GM18498 (cell line): ENCODE measurements at regions not wholly inside any gene's neighbourhood (a gene's known extent, or its start where the extent isn't known, plus 50 kb on each side); places are given as distances from the start of the nearest gene placed in this dataset.

Experiments
- ATAC-seq: cut with Tn5 transposase; IDR thresholded peaks from one replicate; pipeline ENCODE4 v1.9.1; 2021; ENCODE audit warnings: mild to moderate bottlenecking, moderate library complexity; ENCODE audit not compliant: unreplicated experiment

DNA sequence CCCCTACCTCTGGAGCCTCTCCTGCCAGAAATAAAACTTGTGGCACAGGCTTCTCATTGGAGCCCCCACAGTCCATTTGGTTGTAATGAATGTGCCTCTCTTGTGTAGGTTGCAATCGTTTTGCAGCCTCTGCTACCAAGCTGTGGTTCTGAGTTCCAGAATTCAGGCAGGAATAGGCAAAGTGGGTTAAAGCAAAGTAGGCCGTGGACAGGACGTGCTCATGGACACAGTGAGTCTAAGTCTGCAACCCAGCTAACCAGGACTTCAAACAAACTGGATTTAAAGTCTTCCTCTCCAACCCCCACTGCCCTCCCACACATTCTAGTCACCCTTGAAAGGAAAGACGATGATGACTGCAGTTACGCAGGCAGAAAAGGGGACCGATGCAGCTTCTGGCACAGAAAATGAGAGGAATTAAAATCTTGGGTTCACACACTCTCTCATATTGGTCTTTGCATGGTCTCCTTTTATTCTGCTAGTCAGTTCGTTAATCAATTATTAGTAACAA lies 260.0 kb downstream of the PIK3R1 start:
- no peak for ATAC-seq

DNA sequence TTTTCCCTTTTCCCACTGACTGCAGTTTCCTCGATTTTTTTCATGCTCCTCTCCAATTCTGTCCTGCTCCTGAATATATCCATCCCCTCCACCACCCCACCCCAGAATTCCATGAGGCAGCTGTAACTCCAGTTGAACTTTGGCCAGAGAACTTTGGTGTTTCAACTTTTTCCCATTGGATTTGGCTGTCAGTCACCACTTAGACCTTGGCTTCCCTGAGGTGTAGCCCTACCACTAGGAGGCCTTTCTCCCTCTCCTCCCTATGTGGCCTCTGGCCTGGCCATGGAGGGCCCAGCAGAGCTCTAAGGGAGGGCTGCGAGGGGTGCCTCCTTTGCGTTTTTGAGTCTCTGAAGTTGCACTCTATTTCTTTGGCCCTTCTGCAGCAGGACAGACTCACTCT lies 261.3 kb downstream of the PIK3R1 start:
- no peak for ATAC-seq

DNA sequence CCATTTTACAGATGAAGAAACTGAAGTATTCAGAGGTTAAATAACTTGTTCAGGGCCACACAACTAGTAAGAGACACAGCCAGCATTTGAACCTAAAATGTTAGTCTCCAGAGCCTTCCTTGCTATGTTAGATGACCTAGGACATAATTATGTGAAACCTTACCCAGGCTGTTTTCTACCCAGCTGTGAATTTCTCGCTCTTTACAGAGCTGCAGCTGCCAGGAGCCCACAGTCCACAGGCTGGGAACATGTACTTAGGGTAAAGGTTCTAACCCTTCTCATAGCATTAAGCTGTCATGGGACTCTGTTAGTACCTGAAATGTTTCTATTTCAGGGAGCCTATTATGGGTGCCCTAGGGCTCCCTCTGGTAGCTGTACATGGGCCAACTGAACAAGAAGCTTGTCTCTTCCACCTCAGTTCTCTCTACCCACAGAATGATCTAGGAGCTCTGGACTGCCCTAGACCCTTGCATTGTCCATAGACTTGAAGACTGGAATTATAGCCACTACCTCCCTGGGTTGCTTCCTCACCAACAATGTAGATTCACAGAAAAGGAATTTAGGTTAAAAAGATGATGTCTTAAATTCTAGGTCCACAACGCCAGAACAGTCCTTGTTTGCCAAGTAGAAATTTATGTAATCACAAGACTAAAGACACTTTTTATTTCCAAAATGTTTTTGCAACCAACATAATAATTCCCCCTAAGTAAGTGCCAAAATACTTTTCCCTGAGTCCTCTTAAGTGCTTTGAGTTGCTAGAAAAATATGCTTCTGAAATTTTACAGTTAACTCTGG lies 262.9 kb downstream of the PIK3R1 start:
- no peak for ATAC-seq

DNA sequence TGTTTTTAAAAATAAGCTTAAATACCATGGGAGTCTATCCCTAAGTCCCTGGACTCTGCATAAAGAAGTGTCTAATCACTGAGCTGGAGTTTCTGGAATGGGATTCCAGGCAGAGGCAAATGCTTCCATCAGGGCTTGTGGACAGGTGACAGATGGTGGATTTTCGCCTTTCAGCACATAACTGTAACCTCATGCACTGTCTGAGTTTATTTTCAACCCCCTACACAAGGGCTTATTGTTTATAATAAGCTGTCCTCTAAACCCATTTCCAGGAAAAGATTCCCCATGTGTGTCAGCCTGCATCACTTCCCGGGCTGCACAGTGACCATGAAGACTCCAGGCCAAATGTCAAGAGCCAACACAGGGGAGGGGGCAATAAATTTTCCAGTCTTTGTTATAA lies 264.0 kb downstream of the PIK3R1 start:
- ATAC-seq: no peak

DNA sequence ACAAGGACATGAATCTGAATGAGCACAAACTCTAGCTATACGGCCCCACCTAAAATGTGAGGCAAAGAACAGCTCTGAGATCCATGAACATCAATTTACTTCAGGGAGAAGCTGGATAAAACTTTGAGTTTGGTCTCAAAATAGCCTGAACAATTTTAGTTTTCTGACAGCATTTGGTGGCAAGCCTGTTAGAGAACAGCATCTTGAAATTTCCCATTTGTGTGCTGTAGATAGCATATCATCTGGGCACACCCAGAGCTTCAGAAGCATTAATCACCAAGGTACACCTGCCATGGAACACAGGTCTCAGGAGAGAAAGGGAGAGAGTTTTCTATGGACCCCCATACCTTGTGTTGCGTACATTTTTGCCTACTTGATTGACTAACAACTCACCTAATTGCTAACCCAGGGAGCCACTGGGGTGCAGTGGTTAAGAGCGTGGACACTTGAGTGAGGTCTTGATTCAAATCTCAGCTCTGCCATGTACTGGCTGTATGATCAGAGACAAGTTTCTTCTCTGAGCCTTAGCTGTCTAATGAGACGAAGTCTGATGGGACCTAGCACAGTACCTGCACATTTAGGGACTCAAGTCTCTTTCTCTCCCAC lies 264.9 kb downstream of the PIK3R1 start:
- ATAC-seq: no peak

DNA sequence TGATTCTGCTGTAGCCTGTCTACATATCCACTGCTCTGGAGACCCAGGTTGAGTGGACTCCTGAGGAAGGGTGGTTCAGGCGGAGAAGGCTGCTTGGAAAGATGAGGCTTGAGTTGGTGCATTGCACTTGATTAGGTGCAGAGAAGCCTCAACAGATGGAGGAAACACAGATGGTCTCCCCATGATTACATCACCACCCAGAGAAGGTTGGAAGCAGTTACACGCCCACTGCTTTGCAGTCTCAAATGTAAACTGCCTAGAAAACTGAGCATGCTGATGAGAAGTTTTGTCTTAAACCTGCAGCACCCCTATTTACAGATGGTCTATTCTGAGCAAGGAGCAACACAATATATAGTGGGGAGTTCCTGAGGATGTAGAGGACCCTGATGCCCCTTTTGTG lies 266.6 kb downstream of the PIK3R1 start:
- no peak for ATAC-seq

DNA sequence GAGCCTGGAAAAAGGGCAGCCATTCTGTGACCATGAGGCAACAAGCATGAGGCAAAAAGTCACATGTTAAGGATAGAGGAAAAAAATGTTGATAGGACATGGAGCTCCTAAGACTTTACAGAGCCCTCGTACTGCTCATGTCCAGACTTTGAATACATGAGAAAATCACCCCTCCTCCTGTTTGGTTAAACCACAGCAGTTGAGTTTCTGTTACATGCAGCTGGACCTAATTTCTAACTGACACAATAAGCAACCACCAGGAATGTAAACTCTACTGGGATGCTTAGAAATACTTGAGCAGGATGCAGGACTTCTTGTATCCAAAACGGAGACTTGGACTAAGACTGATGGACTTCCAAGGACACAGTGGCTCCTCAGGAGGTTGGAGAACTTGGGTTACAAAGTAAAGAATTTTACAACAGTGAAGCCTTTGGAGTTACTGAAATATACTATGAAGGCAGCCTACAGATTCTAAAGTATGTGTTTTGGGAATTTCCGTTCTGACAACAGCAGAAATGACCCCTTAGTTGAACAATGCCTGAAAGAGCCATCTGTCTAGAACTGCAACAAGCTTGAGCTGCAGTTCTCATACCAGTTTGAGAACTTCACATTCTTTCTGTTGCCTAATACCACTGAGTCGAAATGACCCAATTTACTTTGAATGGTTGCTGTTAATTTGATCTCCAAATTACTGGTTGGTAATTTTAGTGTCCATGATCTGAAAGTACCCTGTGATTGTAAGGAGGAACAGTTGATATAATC lies 268.9 kb downstream of the PIK3R1 start:
- no peak for ATAC-seq

DNA sequence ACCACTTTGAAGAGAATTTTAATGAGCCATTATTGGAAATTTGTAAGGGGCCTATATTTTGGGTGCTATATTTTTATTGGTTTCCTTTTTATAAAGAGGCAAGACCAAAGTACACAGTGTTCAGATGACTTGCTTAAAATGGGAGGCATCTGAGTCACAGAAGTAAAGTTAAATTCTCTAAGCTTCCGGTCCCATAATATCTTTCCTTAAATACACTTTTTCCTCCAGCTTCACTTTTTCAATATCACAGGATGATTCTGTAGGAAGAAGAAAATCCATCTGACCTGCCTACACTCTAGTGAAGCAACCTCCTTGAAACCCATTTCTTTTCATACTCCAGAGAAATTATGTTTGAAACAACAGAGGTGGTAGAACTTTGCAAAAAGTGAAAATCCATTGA lies 274.0 kb downstream of the PIK3R1 start:
- no peak for ATAC-seq

DNA sequence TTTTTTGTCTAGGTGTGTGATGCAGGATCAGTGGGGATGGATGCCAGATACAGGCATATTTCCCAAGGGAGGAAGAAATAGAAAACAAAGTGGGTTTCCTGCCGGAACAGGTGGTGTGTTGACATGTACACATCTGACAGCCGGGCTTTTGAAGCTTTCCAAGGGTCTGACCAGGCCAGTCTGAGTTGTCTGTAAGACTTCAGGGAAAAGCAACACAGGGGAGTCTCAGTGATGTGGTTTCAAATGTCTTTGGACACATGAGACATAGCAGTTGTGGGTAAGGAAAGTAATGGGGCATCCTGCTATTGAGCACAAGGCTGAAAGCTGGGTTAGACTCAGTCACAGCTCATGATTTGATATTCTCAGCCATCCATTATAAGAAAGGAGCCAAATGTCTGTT lies 274.9 kb downstream of the PIK3R1 start:
- no peak for ATAC-seq

DNA sequence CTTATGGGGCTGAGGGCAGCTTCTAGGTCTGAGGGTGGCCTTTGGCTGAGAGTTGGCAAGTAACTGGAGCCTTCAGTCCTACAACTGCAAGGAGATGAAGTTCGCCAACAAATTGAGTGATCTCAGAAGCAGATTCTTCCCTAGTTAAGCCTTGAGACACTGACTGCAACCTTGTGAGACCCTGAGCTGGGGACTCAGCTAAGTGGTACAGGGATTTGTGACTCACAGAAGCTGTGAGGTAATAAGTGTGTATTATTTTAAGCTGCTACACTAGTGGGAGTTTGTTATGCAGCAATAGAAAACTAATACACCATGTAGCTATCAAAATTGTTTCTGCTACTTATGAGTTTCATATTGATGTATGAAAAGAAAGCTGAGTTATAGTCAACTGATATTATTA lies 279.2 kb downstream of the PIK3R1 start:
- ATAC-seq: no peak

DNA sequence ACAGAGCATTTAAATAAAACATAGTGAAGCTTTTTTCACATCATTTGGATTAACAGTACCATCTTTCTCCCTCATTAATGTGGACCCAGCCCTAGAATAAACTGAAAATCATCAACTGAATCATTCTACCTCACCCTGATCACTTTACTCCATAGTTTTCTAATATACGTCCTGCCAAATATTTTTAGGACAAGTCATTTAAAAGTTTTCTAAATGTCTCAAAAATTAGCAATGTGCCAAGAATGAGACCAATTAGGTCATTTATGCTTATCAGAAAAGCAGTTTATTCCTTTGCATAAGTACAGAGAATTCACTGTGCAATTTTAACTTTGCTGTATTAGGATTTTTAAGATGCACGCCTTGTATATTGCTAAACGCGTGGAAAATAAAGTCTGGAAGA lies 284.4 kb downstream of the PIK3R1 start:
- ATAC-seq: no peak

DNA sequence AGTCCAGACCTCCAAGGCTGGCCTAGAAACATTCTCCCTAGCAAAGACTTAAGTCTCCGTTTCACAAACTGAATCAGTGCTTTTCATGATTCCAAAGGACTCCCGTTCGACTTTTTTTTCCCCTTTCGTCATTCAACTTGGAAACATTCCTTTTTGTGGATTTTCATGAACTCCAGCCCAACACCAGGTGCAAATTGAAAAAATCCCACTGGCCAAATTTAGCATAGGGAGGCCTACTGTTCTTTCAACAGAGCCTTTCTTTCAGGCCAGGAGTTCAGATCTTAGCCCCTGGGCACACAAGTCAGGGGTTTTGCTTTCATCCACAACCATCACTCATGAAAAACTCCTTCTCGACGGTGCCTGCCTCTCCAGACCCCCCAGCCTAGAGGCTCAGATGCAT lies 285.3 kb downstream of the PIK3R1 start:
- ATAC-seq: no peak

DNA sequence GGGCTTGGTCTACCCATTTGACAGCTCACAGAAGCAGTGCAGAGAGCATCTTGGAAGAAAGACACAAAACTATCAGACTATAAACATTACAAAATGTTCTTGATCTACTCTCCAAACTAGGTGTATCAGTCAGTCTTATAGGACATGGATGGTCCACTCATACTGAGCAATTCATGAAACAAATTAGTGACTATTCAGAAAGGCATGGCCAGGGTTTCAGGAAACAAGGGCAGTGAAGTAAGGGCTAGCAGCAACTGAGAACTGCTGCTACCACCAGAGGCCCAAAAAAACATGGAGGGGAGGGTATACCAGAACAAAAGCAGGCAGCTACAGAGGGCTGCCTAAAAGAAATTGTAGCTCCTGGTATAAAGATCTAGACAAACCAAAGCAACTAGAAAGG lies 287.0 kb downstream of the PIK3R1 start:
- no peak for ATAC-seq

DNA sequence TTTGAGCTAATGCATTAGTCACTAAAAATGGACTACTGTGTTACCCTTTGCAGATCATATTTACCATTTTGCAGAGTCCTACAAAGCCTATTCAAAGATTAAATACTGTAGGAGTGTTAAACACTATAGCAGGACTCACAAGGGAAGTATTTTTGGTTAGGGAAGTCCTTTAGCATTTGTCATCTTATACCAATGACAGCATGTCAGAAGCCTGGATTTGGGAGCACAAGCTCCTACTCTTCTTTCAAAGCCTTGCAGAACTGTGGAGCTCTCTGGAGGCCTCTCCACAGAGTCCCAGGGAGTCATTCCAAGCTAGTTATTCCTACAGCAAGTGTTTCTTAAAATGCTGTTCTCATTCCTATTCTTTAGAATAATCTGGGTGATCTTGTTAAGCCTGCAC lies 288.8 kb downstream of the PIK3R1 start:
- no peak for ATAC-seq

DNA sequence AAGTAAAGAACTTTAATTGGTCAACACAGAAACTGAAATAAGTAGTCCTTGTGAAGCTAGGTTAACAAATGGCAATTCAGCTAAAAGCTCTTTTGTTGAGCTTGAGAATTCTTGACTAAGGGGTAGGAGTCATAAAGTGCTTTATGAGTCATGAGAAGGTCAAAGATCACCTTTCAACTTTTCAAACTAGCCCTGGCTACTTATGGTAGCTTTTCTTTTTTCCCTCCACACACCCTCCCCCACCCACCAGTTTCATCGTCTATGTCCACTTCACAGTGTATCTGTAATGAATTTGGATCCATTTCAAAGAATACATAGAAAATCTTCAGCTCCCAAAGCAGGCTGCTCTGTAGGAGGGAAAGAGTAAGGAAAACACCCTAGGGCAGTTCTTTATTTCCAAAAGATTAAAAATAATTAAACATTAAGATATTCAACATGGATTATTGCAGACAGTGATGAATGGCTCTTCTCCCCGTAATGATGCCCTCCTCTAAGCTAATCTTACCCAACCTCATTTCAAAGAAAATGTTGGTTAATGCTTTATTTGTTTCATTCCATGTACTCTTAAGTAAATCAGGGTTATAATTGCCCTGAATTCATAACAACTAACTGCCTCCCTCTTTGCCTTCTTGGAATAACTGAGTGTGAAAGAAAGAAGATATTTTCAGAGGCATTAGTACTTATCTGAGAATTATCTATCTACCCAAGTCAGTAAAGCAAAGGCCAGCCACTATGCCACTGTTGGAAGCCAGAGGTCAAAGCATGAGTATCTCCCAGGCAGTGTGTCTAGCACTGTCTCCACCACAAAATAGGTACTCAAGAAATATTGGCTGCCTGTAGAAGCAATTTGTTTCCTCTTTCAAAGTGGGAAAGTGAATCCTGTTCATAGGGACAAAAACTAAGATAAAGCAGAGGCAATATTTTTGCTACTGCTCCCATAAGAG lies 290.6 kb downstream of the PIK3R1 start:
- ATAC-seq: no peak

DNA sequence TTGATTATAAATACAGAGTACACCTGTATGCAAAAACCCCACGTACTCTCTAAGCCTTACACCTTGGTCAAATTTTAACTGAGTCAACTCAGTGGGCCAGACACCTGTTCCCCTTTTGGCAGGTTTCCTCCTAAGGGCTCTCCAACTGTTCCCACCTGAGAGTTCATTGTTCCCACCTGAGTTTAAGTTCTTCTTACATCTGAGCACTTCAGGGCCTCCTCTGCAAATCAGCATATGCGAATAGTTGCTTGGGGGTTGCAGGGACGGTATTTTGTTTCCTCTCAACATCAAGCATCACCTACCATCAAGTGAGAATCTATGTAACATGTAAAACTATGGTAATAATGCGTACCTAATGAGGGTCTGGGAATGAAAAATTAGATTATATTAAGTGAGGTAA lies 300.0 kb downstream of the PIK3R1 start:
- ATAC-seq: no peak

DNA sequence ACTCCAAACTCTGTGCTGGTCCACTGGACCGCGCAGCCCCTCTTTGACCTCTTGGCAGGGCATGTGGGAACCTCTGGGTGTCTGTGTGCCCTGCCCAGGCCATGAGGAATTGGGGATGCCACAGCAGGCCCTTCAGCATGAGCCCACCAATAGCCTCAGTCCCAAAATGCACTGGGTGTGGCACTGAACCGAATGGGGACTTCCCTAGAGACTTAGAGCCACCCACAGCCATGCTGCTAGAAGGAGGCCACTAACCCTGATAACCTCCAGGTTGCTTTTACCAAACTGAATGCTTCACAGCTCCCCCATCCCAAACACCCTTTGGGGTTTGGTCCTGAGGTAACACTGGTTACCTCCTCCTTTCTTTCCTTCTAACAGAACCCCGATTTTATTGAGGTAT lies 302.7 kb downstream of the PIK3R1 start:
- no peak for ATAC-seq

DNA sequence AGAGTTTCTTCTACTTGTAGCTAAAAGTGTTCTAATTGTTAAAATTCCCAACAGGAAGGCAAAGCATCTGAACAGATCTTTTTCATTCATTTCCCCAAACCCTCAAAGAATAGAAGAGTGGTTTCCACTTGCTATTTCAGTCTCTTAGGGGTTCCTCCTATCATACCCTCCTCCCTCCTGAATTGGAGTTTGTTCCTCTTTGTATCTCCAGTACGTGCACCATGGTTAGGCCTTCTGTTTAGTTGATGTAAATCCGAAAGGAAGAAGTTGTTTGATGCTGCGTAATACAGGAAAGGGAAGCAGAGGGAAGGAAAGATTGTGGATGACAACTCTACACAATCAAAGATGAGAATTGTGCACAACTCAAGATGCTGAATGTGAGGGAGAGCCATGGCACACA lies 303.6 kb downstream of the PIK3R1 start:
- ATAC-seq: no peak

DNA sequence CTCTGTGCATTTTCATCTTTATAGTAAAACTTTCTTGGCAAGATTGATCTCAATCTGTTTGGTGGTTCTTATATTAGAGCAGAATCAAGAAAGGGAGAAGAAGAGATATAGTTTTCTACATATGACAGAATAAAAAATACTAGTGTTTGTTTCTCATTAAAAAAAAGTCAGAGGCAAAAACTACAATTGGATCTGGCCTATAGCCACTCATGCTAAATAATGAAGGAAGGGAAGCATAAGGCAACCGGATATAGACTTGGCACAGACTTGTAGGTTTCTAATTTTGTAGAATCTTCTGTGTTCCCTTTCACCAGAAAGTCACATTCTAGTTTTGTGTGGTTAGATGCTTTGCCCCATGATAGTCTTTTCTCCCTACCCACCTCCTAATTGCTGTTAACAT lies 306.2 kb downstream of the PIK3R1 start:
- ATAC-seq: no peak

DNA sequence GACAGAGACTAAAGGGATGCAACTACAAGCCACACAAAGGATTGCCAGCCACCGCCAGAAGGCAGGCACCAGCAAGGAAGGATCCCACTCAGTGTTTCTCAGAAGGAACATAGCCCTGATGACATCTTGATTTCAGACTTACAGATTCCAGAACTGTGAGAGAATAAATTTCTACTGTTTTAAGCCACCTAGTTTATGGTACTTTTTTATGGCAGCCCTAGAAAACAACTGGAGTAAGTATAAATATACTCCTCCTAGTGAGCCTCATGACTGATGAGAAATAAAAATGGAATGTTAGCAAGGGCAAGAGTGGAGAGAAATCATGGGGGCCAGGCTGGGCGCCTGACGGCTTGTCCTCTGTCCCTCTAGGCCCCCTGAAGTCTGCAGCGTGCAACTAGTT lies 307.3 kb downstream of the PIK3R1 start:
- no peak for ATAC-seq

DNA sequence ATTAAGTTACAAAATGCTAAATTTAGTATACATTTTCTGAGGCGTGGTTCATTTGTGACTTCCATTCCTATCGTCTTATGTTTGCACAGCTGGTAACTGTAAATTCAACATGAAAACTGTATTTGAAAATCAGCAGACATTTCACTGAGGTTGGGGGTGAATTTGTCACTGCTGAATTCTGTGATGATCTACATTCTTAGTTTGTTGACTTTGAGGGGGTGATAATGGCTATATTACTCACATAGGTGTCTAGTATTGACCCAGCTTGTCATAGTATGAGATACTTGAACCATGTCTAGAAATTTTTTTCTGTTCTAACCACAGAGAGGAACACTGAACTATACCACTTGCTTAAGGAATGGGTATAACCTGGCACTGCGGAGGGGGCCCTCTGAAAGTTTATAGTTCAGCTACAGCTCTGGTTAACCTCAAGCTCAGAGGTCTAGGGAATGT lies 313.3 kb downstream of the PIK3R1 start:
- no peak for ATAC-seq
